HEK293 (cell line): ENCODE measurements at regions not wholly inside any gene's neighbourhood (a gene's known extent, or its start where the extent isn't known, plus 50 kb on each side); places are given as distances from the start of the nearest gene placed in this dataset.

Experiments used
- CTCF ChIA-PET: fragments of 350-600 bp; formaldehyde crosslinking; extraction: SDS; loops from one replicate; lab custom pipeline; 2021; ENCODE audit warnings: antibody characterized with exemption; lab: Yijun Ruan, JAX
- POLR2A ChIA-PET: fragments of 300-600 bp; formaldehyde crosslinking; extraction: SDS; loops from one replicate; lab custom pipeline; 2020; ENCODE audit warnings: antibody characterized with exemption, inconsistent platforms; lab: Yijun Ruan, JAX
- H3K27ac ChIP-seq: fragments of 200-500 bp; sonication (Bioruptor generic); 2 replicates; pipeline ENCODE4 v1.5.1; 2014; ENCODE audit warnings: low read depth, low read length, control low read depth, inconsistent platforms; ENCODE audit errors: extremely low read depth
- H3K36me3 ChIP-seq, 2 experiments: fragments of 200-500 bp in 1 of 2; sonication (Bioruptor generic) in 1 of 2; 1 replicate in 1 of 2; 2 replicates in 1 of 2; pipeline ENCODE4 v1.5.1; 2014 to 2017; ENCODE audit warnings: inconsistent platforms in 2 of 2, low read length in 2 of 2; ENCODE audit not compliant: control insufficient read depth in 2 of 2, insufficient read depth in 1 of 2
- H3K4me1 ChIP-seq: fragments of 200-500 bp; sonication (Bioruptor generic); 2 replicates; pipeline ENCODE4 v1.5.1; 2014; ENCODE audit warnings: mild to moderate bottlenecking, low read length, inconsistent platforms; ENCODE audit not compliant: control insufficient read depth, insufficient read depth
- H3K4me3 ChIP-seq: 2 replicates; pipeline ENCODE4 v1.5.1; 2011; ENCODE audit warnings: low read depth, mild to moderate bottlenecking, control low read depth, low read length, moderate library complexity
- H3K9me3 ChIP-seq: fragments of 200-500 bp; sonication (Bioruptor generic); 2 replicates; pipeline ENCODE4 v1.5.1; 2014; ENCODE audit warnings: low read depth, low read length, inconsistent platforms; ENCODE audit not compliant: control insufficient read depth, insufficient read depth
- BCL11B ChIP-seq: fragments of 450-650 bp; formaldehyde crosslinking; IDR thresholded peaks from 2 replicates; pipeline ENCODE4 v1.5.1; 2016; ENCODE audit warnings: low read depth, missing biosample characterization, missing genetic modification characterization
- GLIS2 ChIP-seq: fragments of 450-650 bp; formaldehyde crosslinking; IDR thresholded peaks from 2 replicates; pipeline ENCODE4 v1.5.1; 2016; ENCODE audit warnings: missing biosample characterization, missing genetic modification characterization
- HOXA7 ChIP-seq: sonication (generic); formaldehyde crosslinking; IDR thresholded peaks from 2 replicates; pipeline ENCODE4 v1.8.1; 2022; ENCODE audit warnings: missing genetic modification reagents, borderline replicate concordance
- PBX3 ChIP-seq: sonication (generic); formaldehyde crosslinking; IDR thresholded peaks from 2 replicates; pipeline ENCODE4 v1.8.1; 2022; ENCODE audit warnings: mild to moderate bottlenecking, moderate library complexity, missing genetic modification reagents
- PRDM2 ChIP-seq: fragments of 450-650 bp; formaldehyde crosslinking; IDR thresholded peaks from 2 replicates; pipeline ENCODE4 v1.5.1; 2016; ENCODE audit warnings: missing biosample characterization, missing genetic modification characterization, borderline replicate concordance
- SETDB1 ChIP-seq: IDR thresholded peaks from one replicate; pipeline ENCODE4 v1.6.1; 2017; ENCODE audit warnings: mild to moderate bottlenecking, low read length, moderate library complexity, mixed read lengths; ENCODE audit not compliant: insufficient read length
- ZNF10 ChIP-seq: fragments of 450-650 bp; formaldehyde crosslinking; IDR thresholded peaks from 2 replicates; pipeline ENCODE4 v1.5.1; 2017; ENCODE audit warnings: missing biosample characterization, missing genetic modification characterization
- ZNF146 ChIP-seq: fragments of 450-650 bp; formaldehyde crosslinking; IDR thresholded peaks from 2 replicates; pipeline ENCODE4 v1.5.1; 2016; ENCODE audit warnings: missing biosample characterization, missing genetic modification characterization
- ZNF175 ChIP-seq: fragments of 450-650 bp; formaldehyde crosslinking; IDR thresholded peaks from 2 replicates; pipeline ENCODE4 v1.5.1; 2016; ENCODE audit warnings: missing biosample characterization, missing genetic modification characterization
- ZNF184 ChIP-seq: fragments of 450-650 bp; IDR thresholded peaks from 2 replicates; pipeline ENCODE4 v1.5.1; 2018; ENCODE audit warnings: missing biosample characterization, mild to moderate bottlenecking, missing genetic modification characterization
- ZNF202 ChIP-seq: fragments of 450-650 bp; formaldehyde crosslinking; IDR thresholded peaks from 2 replicates; pipeline ENCODE4 v1.5.1; 2016; ENCODE audit warnings: missing biosample characterization, missing genetic modification characterization, borderline replicate concordance
- ZNF221 ChIP-seq: fragments of 450-650 bp; formaldehyde crosslinking; IDR thresholded peaks from 2 replicates; pipeline ENCODE4 v1.5.1; 2017; ENCODE audit warnings: missing biosample characterization, missing genetic modification characterization, borderline replicate concordance
- ZNF223 ChIP-seq: fragments of 450-650 bp; formaldehyde crosslinking; IDR thresholded peaks from 2 replicates; pipeline ENCODE4 v1.5.1; 2016; ENCODE audit warnings: missing biosample characterization, missing genetic modification characterization
- ZNF37A ChIP-seq: fragments of 450-650 bp; IDR thresholded peaks from 2 replicates; pipeline ENCODE4 v1.5.1; 2018; ENCODE audit warnings: missing biosample characterization, missing genetic modification characterization
- ZNF585B ChIP-seq: fragments of 450-650 bp; formaldehyde crosslinking; IDR thresholded peaks from 2 replicates; pipeline ENCODE4 v1.5.1; 2016; ENCODE audit warnings: missing biosample characterization, missing genetic modification characterization
- ZNF629 ChIP-seq: fragments of 450-650 bp; formaldehyde crosslinking; IDR thresholded peaks from 2 replicates; pipeline ENCODE4 v1.5.1; 2017; ENCODE audit warnings: missing biosample characterization, missing genetic modification characterization
- ZNF837 ChIP-seq: fragments of 450-650 bp; formaldehyde crosslinking; IDR thresholded peaks from 2 replicates; pipeline ENCODE4 v1.5.1; 2016; ENCODE audit warnings: missing biosample characterization, missing genetic modification characterization
- TF ChIP-seq, protein P1 (sequence below): fragments of 450-650 bp; formaldehyde crosslinking; IDR thresholded peaks from 2 replicates; pipeline ENCODE4 v1.5.1; 2016; ENCODE audit warnings: missing biosample characterization, missing genetic modification characterization

DNA sequence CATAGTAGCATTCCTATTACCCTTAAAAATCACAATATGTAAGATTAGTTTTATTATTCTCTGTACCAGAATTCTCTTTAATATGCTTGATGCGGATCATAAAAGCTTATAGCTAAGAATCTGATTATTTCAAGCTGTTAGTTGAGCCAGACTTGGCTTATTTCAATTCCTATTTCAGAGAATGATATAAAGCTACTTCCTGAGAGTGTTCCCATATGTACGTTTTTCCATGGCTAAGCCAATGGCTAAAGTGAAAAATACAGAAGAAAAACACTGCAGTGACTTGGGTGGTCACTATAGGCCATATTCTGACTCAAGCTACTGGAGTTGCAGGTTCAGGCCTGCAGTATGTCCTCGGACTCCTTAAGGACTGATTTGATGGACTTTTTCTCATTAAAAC, 97.9 kb upstream of the EEF1E1 start:
- CTCF ChIA-PET = interaction anchor here (1.1 kb wide), 1 partner anchor 19 kb away, joined by 5 read pairs; no protein-coding TSS in a partner anchor
- no peak overlapping the region for H3K27ac ChIP-seq

DNA sequence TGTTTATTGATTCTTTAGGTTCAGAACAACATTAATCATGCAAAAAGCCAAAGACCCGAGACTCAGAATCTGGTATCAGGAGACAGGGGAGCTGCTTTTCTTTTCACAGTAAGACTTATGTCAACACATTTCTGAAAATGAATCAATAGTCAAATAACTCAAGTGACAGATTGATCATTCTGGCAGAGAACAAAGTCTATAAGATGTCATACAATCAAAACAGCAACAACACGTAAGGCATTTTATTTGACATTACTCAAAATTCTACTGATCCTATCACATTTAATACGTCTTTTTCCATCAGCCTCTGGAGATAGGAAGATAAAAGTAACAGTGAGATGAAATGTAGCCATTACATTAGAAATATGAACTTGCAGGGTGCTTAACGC, 93.4 kb upstream of the EEF1E1 start:
- ChIA-PET CTCF (interaction anchor here (0.6 to 2.0 kb wide), 5 partner anchors 13 to 77 kb away, joined by 3 to 12 read pairs (median 6); no protein-coding TSS in a partner anchor), POLR2A (no interaction called here)

More for the DNA sequence above, 97.9 kb upstream of the EEF1E1 start:
- no peak overlapping the region for H3K4me3 ChIP-seq
- H3K4me1 ChIP-seq = no peaks in the 10 kb centered on the region
- no peaks in the 10 kb centered on the region for H3K9me3 ChIP-seq
- TF ChIP-seq GLIS2 (tag by site-specific recombination) (no peak), PBX3 (CRISPR knock-in tag) (no peak), ZNF837 (no peak), ZNF184 (no peak), BCL11B (no peak), ZNF585B (tag by site-specific recombination) (no peak), ZNF629 (tag by site-specific recombination) (no peak), ZNF221 (tag by site-specific recombination) (no peak), ZNF146 (tag by site-specific recombination) (no peak), ZNF175 (no peak), ZNF202 (no peak)
- TF ChIP-seq, protein P1, sequence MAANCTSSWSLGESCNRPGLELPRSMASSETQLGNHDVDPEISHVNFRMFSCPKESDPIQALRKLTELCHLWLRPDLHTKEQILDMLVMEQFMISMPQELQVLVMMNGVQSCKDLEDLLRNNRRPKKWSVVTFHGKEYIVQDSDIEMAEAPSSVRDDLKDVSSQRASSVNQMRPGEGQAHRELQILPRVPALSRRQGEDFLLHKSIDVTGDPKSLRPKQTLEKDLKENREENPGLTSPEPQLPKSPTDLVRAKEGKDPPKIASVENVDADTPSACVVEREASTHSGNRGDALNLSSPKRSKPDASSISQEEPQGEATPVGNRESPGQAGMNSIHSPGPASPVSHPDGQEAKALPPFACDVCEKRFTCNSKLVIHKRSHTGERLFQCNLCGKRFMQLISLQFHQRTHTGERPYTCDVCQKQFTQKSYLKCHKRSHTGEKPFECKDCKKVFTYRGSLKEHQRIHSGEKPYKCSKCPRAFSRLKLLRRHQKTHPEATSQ (tag by site-specific recombination) = no peak
- no peaks in the 10 kb centered on the region for H3K36me3 ChIP-seq
- POLR2A ChIA-PET = no interaction called here

More for the DNA sequence above, 93.4 kb upstream of the EEF1E1 start:
- Histone ChIP-seq H3K27ac (no peak overlapping the region), H3K9me3 (no peaks in the 10 kb centered on the region)
- TF ChIP-seq HOXA7 (CRISPR knock-in tag) (no peak), ZNF10 (tag by site-specific recombination) (no peak), PRDM2 (tag by site-specific recombination) (no peak), SETDB1 (no peak), ZNF223 (tag by site-specific recombination) (no peak), ZNF37A (no peak), ZNF585B (tag by site-specific recombination) (no peak)
- TF ChIP-seq, all 188 proteins: peak for 0
- Histone ChIP-seq H3K4me3 (no peak overlapping the region), H3K4me1 (no peaks in the 10 kb centered on the region), H3K36me3 (no peaks in the 10 kb centered on the region)
